K562 (cell line): ENCODE measurements at regions not wholly inside any gene's neighbourhood (a gene's known extent, or its start where the extent isn't known, plus 50 kb on each side); places are given as distances from the start of the nearest gene placed in this dataset.

Experiments
- ATAC-seq: fragments of 200-7000 bp; cut with Tn5 transposase; 3 replicates; pipeline ENCODE4 v1.9.1; 2020; ENCODE audit warnings: moderate library complexity
- BruUV-seq: library from RNA; stranded (reverse); fragments of 400-500 nt; replicated peaks from 2 replicates; lab custom pipeline; 2021; lab: Mats Ljungman, UMichigan
- CTCF ChIA-PET: fragments of 300-600 bp; formaldehyde crosslinking; extraction: SDS; loops from one replicate; lab custom pipeline; 2021; ENCODE audit warnings: low intra/inter-chr PET ratio; lab: Yijun Ruan, JAX
- POLR2A ChIA-PET: fragments of 300-600, 350-650 bp; sonication (Branson Sonifier 250); formaldehyde crosslinking; extraction: SDS; loops from one replicate; lab custom pipeline; 2021; ENCODE audit warnings: antibody characterized with exemption, inconsistent platforms; lab: Yijun Ruan, JAX
- DNase-seq, 4 experiments: peaks; one replicate each; pipeline versions ENCODE4 v3.0.0 to v3.0.0-alpha.2; 2011 to 2018; ENCODE audit warnings: low spot score in 3 of 4, mixed read lengths in 3 of 4; ENCODE audit errors: extremely low read depth in 1 of 4
- FAIRE-seq: peaks from 2 replicates; lab custom pipeline; 2011; peaks lifted over from hg19 to GRCh38; lab: Jason Lieb, UNC
- H2AFZ ChIP-seq: 2 replicates; pipeline ENCODE4 v1.6.0; 2011; ENCODE audit warnings: low read depth, low read length, control low read depth, inconsistent platforms
- H3K27ac ChIP-seq: fragments of 200-600 bp; 3 replicates; pipeline ENCODE4 v1.8.0; 2011; ENCODE audit warnings: low read depth, mild to moderate bottlenecking, control low read depth, inconsistent platforms, low read length, moderate library complexity, mixed read lengths; ENCODE audit errors: extremely low read depth
- H3K27me3 ChIP-seq, 2 experiments: fragments of 300-600 bp in 1 of 2; 2 replicates in 1 of 2; 3 replicates in 1 of 2; pipeline versions ENCODE4 v1.6.0 to v1.8.0; 2011; ENCODE audit warnings: inconsistent platforms in 2 of 2, low read length in 2 of 2, mild to moderate bottlenecking in 1 of 2, mixed read lengths in 1 of 2, moderate library complexity in 1 of 2; ENCODE audit not compliant: control insufficient read depth in 2 of 2, insufficient read depth in 2 of 2
- H3K36me3 ChIP-seq: fragments of 300-600 bp; 3 replicates; pipeline ENCODE4 v1.8.0; 2011; ENCODE audit warnings: mild to moderate bottlenecking, low read length, inconsistent platforms; ENCODE audit not compliant: control insufficient read depth, insufficient read depth
- H3K4me1 ChIP-seq, 2 experiments: fragments of 200-600 bp in 1 of 2; replicated peaks in 1 of 2; 2 replicates in 1 of 2; 3 replicates in 1 of 2; pipeline versions ENCODE4 v1.5.1 to v1.8.0; 2011; ENCODE audit warnings: inconsistent platforms in 2 of 2, low read length in 2 of 2, mild to moderate bottlenecking in 1 of 2, mixed read lengths in 1 of 2, moderate library complexity in 1 of 2; ENCODE audit not compliant: control insufficient read depth in 2 of 2, insufficient read depth in 2 of 2
- H3K4me2 ChIP-seq: 2 replicates; pipeline ENCODE4 v1.6.1; 2011; ENCODE audit warnings: low read length, control low read depth, inconsistent platforms, mixed read lengths; ENCODE audit not compliant: insufficient read depth
- H3K4me3 ChIP-seq: fragments of 200-600 bp; sonication (generic), shearing (Covaris generic); 2 replicates; pipeline ENCODE4 v1.5.1; 2016; ENCODE audit warnings: control low read depth, inconsistent platforms
- H3K79me2 ChIP-seq: fragments of 200-600 bp; 3 replicates; pipeline ENCODE4 v1.8.0; 2011; ENCODE audit warnings: low read length, inconsistent platforms; ENCODE audit not compliant: control insufficient read depth, insufficient read depth
- H3K9ac ChIP-seq, 2 experiments: 2 replicates each; pipeline versions ENCODE4 v1.6.0 to v1.6.1; 2011; ENCODE audit warnings: low read depth in 2 of 2, low read length in 2 of 2, control low read depth in 1 of 2, inconsistent platforms in 1 of 2, mild to moderate bottlenecking in 1 of 2, mixed read lengths in 1 of 2; ENCODE audit not compliant: insufficient read depth in 1 of 2
- H3K9me1 ChIP-seq: one replicate; pipeline ENCODE4 v1.6.0; 2011; ENCODE audit warnings: inconsistent platforms, mild to moderate bottlenecking, low read length, moderate library complexity; ENCODE audit not compliant: control insufficient read depth, insufficient read depth
- H3K9me3 ChIP-seq: replicated peaks from 2 replicates; pipeline ENCODE4 v1.5.1; 2011; ENCODE audit warnings: low read depth, low read length, inconsistent platforms; ENCODE audit not compliant: control insufficient read depth, insufficient read depth
- H4K20me1 ChIP-seq: replicated peaks from 2 replicates; pipeline ENCODE4 v1.6.1; 2011; ENCODE audit warnings: low read length, inconsistent platforms, mixed read lengths; ENCODE audit not compliant: control insufficient read depth, insufficient read depth
- CREB3L1 ChIP-seq: fragments of 450-650 bp; IDR thresholded peaks from 2 replicates; pipeline ENCODE4 v1.6.1; 2014; ENCODE audit warnings: low read depth, mild to moderate bottlenecking, moderate library complexity, borderline replicate concordance
- FIP1L1 ChIP-seq: fragments of 200-400 bp; formaldehyde crosslinking; IDR thresholded peaks from 2 replicates; pipeline ENCODE4 v1.6.1; 2018; ENCODE audit warnings: mild to moderate bottlenecking, low read depth, low read length; ENCODE audit not compliant: poor library complexity, severe bottlenecking
- PHF21A ChIP-seq: fragments of 450-650 bp; IDR thresholded peaks from 2 replicates; pipeline ENCODE4 v1.6.1; 2017; ENCODE audit warnings: low read depth, borderline replicate concordance
- POU5F1 ChIP-seq: fragments of 150-350 bp; IDR thresholded peaks from 2 replicates; pipeline ENCODE4 v1.6.1; 2014; ENCODE audit warnings: borderline replicate concordance, low read length, low read depth, mild to moderate bottlenecking; ENCODE audit not compliant: partially characterized antibody
- SMAD2 ChIP-seq: fragments of 150-350 bp; IDR thresholded peaks from 2 replicates; pipeline ENCODE4 v1.6.1; 2014; ENCODE audit warnings: low read depth, mild to moderate bottlenecking, low read length
- SMARCC2 ChIP-seq: fragments of 450-650 bp; IDR thresholded peaks from 2 replicates; pipeline ENCODE4 v1.6.1; 2017; ENCODE audit warnings: antibody characterized with exemption, moderate library complexity, mild to moderate bottlenecking, low read depth
- ZBTB11 ChIP-seq, 3 experiments: fragments of 200-800 bp in 1 of 3; fragments of 250-450 bp in 1 of 3; fragments of 450-650 bp in 1 of 3; sonication (Bioruptor Pico) in 1 of 3; sonication (Bioruptor generic) in 1 of 3; formaldehyde crosslinking in 1 of 3; IDR thresholded peaks; 2 replicates each; pipeline versions ENCODE4 v1.6.1 to v1.8.0; 2016 to 2022; ENCODE audit warnings: mild to moderate bottlenecking in 2 of 3, missing genetic modification characterization in 2 of 3, missing compliant biosample characterization in 1 of 3, moderate library complexity in 1 of 3
- ZBTB7A ChIP-seq: IDR thresholded peaks from 2 replicates; pipeline ENCODE4 v1.6.1; 2011; ENCODE audit warnings: low read depth, mild to moderate bottlenecking, low read length, moderate library complexity, borderline replicate concordance; ENCODE audit not compliant: control insufficient read depth
- WGBS: fragments of 100-300 bp; shearing (Covaris generic); methylation state at CpG from one replicate; pipeline ENCODE4 v1.1.6; 2016; ENCODE audit warnings: low coverage, mixed read lengths; ENCODE audit not compliant: insufficient coverage; ENCODE audit errors: missing lambda C conversion rate; 5-methylcytosine and 5-hydroxymethylcytosine counted together
- in situ Hi-C: fragments of 300-500 bp; cut with MboI; formaldehyde crosslinking; loops from 4 replicates; pipeline ENCODE4 v1.15.0; 2018; ENCODE audit warnings: inconsistent platforms, mixed read lengths
- intact Hi-C: fragments of 100-400 bp; cut with micrococcal nuclease; formaldehyde crosslinking; loops from 2 replicates; pipeline ENCODE4 v1.14.2; 2022
- TF ChIP-seq, protein P1 (sequence below): sonication (generic); formaldehyde crosslinking; IDR thresholded peaks from 2 replicates; pipeline ENCODE4 v1.8.0; 2022; ENCODE audit warnings: missing genetic modification reagents, mild to moderate bottlenecking, moderate library complexity, borderline replicate concordance
- TF ChIP-seq, protein P2 (sequence below): fragments of 250-450 bp; sonication (Bioruptor Pico); IDR thresholded peaks from 2 replicates; pipeline ENCODE4 v1.5.0; 2020; ENCODE audit warnings: mild to moderate bottlenecking, borderline replicate concordance

DNA sequence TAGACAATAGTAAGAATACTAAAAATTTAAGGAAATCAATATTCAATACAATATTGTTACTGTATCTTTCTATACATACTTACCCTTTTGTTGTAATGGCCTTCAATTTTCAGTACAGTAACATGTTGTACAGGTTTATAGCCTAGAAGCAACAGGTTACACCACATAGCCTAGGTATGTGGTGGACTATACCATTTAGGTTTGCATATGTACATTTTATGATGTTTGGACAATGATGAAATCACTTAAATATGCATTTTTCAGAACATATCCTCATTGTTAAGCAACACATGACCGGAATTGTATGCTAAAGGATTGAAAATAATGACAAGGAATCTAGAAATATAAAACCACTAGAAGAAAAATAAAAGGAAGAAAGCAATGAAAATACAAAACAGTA, 611.4 kb downstream of the DACH1 start:
- Histone ChIP-seq H3K9me1 (no peaks in the 10 kb centered on the region), H2AFZ (no peak overlapping the region), H3K4me1 (no peaks in the 10 kb centered on the region), H3K27me3 (no peaks in the 10 kb centered on the region), H3K27ac (no peak overlapping the region), H3K36me3 (no peaks in the 10 kb centered on the region), H4K20me1 (no peaks in the 10 kb centered on the region), H3K9me3 (no peaks in the 10 kb centered on the region), H3K4me2 (no peak overlapping the region), H3K9ac (no peak overlapping the region), H3K4me3 (no peak overlapping the region), H3K79me2 (no peaks in the 10 kb centered on the region)
- CTCF ChIA-PET = no interaction called here
- no peak for FAIRE-seq
- POLR2A ChIA-PET = no interaction called here
- DNase-seq = no peak
- ATAC-seq = no peak
- intact Hi-C loops (no loop called here), in situ Hi-C loops (no loop called here)
- BruUV-seq = no TSS peak
- 11% methylated on average over 1 of the region's 1 CpG for WGBS
- TF ChIP-seq CREB3L1 (no peak), SMARCC2 (no peak), ZBTB11 (CRISPR knock-in tag; IDR thresholded peaks at IDR 0.05) (no peak), PHF21A (no peak), SMAD2 (no peak), POU5F1 (no peak), FIP1L1 (no peak), ZBTB7A (no peak)
- TF ChIP-seq, protein P1, sequence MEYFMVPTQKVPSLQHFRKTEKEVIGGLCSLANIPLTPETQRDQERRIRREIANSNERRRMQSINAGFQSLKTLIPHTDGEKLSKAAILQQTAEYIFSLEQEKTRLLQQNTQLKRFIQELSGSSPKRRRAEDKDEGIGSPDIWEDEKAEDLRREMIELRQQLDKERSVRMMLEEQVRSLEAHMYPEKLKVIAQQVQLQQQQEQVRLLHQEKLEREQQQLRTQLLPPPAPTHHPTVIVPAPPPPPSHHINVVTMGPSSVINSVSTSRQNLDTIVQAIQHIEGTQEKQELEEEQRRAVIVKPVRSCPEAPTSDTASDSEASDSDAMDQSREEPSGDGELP (CRISPR knock-in tag) = no peak
- TF ChIP-seq, protein P2, sequence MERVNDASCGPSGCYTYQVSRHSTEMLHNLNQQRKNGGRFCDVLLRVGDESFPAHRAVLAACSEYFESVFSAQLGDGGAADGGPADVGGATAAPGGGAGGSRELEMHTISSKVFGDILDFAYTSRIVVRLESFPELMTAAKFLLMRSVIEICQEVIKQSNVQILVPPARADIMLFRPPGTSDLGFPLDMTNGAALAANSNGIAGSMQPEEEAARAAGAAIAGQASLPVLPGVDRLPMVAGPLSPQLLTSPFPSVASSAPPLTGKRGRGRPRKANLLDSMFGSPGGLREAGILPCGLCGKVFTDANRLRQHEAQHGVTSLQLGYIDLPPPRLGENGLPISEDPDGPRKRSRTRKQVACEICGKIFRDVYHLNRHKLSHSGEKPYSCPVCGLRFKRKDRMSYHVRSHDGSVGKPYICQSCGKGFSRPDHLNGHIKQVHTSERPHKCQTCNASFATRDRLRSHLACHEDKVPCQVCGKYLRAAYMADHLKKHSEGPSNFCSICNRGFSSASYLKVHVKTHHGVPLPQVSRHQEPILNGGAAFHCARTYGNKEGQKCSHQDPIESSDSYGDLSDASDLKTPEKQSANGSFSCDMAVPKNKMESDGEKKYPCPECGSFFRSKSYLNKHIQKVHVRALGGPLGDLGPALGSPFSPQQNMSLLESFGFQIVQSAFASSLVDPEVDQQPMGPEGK (CRISPR knock-in tag) = no peak
